Endothelial cell of umbilical vein (primary cell): ENCODE measurements at regions not wholly inside any gene's neighbourhood (a gene's known extent, or its start where the extent isn't known, plus 50 kb on each side); places are given as distances from the start of the nearest gene placed in this dataset.
"Not testable (repeated sequence)": the region's sequence is repeated elsewhere in the genome, so short reads cannot be mapped to it uniquely, and the experiment has no call there.

ENCODE experiments used
- BruUV-seq: library from RNA; stranded (reverse); fragments of 400-500 nt; replicated peaks from 2 replicates; lab custom pipeline; 2021; lab: Mats Ljungman, UMichigan
- CTCF ChIA-PET: fragments of 300-600, 350-600 bp; sonication (Branson Sonifier 250); formaldehyde crosslinking; loops from one replicate; lab custom pipeline; 2021; ENCODE audit warnings: antibody characterized with exemption, inconsistent platforms; lab: Charles Lee
- POLR2A ChIA-PET: fragments of 300-600, 350-600 bp; sonication (Branson Sonifier 250); formaldehyde crosslinking; loops from one replicate; lab custom pipeline; 2021; ENCODE audit warnings: antibody characterized with exemption, inconsistent platforms; lab: Charles Lee
- DNase-seq: peaks from one replicate; pipeline ENCODE4 v3.0.0-alpha.2; 2011; ENCODE audit warnings: low read depth, low spot score
- FAIRE-seq: peaks from 2 replicates; lab custom pipeline; 2011; peaks lifted over from hg19 to GRCh38; lab: Jason Lieb, UNC
- H2AFZ ChIP-seq: 2 replicates; pipeline ENCODE4 v1.6.0; 2012; ENCODE audit warnings: low read depth, low read length, control low read depth, inconsistent platforms
- H3K27ac ChIP-seq: 2 replicates; pipeline ENCODE4 v1.5.1; 2011; ENCODE audit warnings: low read depth, mild to moderate bottlenecking, control low read depth, low read length, moderate library complexity; ENCODE audit not compliant: insufficient read depth
- H3K27me3 ChIP-seq, 2 experiments: 2 replicates each; pipeline versions ENCODE4 v1.6.0 to v1.6.1; 2011; ENCODE audit warnings: low read length in 2 of 2, mixed read lengths in 1 of 2; ENCODE audit not compliant: control insufficient read depth in 2 of 2, insufficient read depth in 2 of 2
- H3K36me3 ChIP-seq, 2 experiments: 2 replicates in 1 of 2; 3 replicates in 1 of 2; pipeline ENCODE4 v1.5.1; 2011; ENCODE audit warnings: low read length in 2 of 2, mild to moderate bottlenecking in 1 of 2, moderate library complexity in 1 of 2; ENCODE audit not compliant: control insufficient read depth in 2 of 2, insufficient read depth in 2 of 2; ENCODE audit errors: extremely low read depth in 1 of 2
- H3K4me1 ChIP-seq: 3 replicates; pipeline ENCODE4 v1.5.1; 2011; ENCODE audit warnings: mild to moderate bottlenecking, low read length; ENCODE audit not compliant: control insufficient read depth, insufficient read depth; ENCODE audit errors: extremely low read depth
- H3K4me2 ChIP-seq: 2 replicates; pipeline ENCODE4 v1.6.1; 2011; ENCODE audit warnings: low read length, control low read depth, mixed read lengths; ENCODE audit not compliant: insufficient read depth
- H3K4me3 ChIP-seq, 3 experiments: fragments of 200-600 bp in 1 of 3; sonication (generic), shearing (Covaris generic) in 1 of 3; replicated peaks in 1 of 3; 2 replicates each; pipeline ENCODE4 v1.5.1; 2011 to 2016; ENCODE audit warnings: control low read depth in 3 of 3, low read length in 3 of 3, mild to moderate bottlenecking in 2 of 3, inconsistent platforms in 1 of 3, low read depth in 1 of 3, moderate library complexity in 1 of 3; ENCODE audit not compliant: insufficient read depth in 1 of 3
- H3K79me2 ChIP-seq: 2 replicates; pipeline ENCODE4 v1.6.0; 2012; ENCODE audit warnings: low read length, inconsistent platforms; ENCODE audit not compliant: control insufficient read depth, insufficient read depth
- H3K9ac ChIP-seq: replicated peaks from 2 replicates; pipeline ENCODE3; 2011; ENCODE audit warnings: low read length, control low read depth; ENCODE audit not compliant: insufficient read depth; ENCODE audit errors: extremely low read depth
- H3K9me1 ChIP-seq: replicated peaks from 3 replicates; pipeline ENCODE4 v1.6.0; 2011; ENCODE audit warnings: mild to moderate bottlenecking, low read length; ENCODE audit not compliant: control insufficient read depth, insufficient read depth; ENCODE audit errors: extremely low read depth
- H3K9me3 ChIP-seq: replicated peaks from 2 replicates; pipeline ENCODE4 v1.5.1; 2012; ENCODE audit warnings: low read length, inconsistent platforms; ENCODE audit not compliant: control insufficient read depth, insufficient read depth
- H4K20me1 ChIP-seq: replicated peaks from 2 replicates; pipeline ENCODE3; 2011; ENCODE audit warnings: mild to moderate bottlenecking, low read length; ENCODE audit not compliant: control insufficient read depth, insufficient read depth; ENCODE audit errors: extremely low read depth
- GATA2 ChIP-seq: IDR thresholded peaks from 2 replicates; pipeline ENCODE4 v1.7.0; 2011; ENCODE audit warnings: low read depth, mild to moderate bottlenecking, moderate library complexity, mixed read lengths, low read length; ENCODE audit not compliant: insufficient read length, insufficient read depth
- POLR2AphosphoS5 ChIP-seq: IDR thresholded peaks from 2 replicates; pipeline ENCODE4 v1.6.1; 2012; ENCODE audit warnings: low read depth, mild to moderate bottlenecking, control low read depth, low read length, moderate library complexity; ENCODE audit not compliant: insufficient read depth
- dilution Hi-C: fragments of 300-500 bp; cut with MboI; formaldehyde crosslinking; loops from one replicate; pipeline ENCODE4 v1.15.0; 2019; ENCODE audit warnings: low sequenced_read_pairs; ENCODE audit not compliant: extremely low pct_ligation_motif_present
- intact Hi-C: fragments of 100-400 bp; cut with micrococcal nuclease; formaldehyde crosslinking; loops from one replicate; pipeline ENCODE4 v1.10.0; 2022
- TF ChIP-seq, protein P1 (sequence below): IDR thresholded peaks from 2 replicates; pipeline ENCODE4 v1.6.1; 2011; ENCODE audit not compliant: insufficient read depth, insufficient read length

DNA sequence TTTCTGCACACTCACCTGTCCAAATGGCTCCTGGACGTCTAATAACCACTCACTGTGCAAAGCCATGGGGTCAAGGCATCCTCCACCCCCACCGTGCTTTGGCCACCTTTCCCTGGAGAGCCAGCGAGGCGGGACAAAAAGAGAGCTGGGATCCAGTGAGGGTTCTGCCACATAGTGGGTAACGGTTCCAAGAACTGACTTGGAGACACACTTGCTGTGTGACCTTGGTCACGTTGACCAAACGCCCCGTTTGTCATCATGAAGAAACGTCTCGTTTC lies 287.2 kb downstream of the TFAP2C start:
- Histone ChIP-seq H4K20me1 (no peaks in the 10 kb centered on the region), H3K9ac (no peak overlapping the region), H3K4me3 (no peak overlapping the region), H3K27me3 (no peaks in the 10 kb centered on the region), H3K9me3 (peaks cover 4% of the 10 kb centered on the region), H3K4me1 (no peaks in the 10 kb centered on the region), H2AFZ (no peak overlapping the region), H3K36me3 (no peaks in the 10 kb centered on the region), H3K4me2 (no peak overlapping the region), H3K27ac (no peak overlapping the region), H3K9me1 (no peaks in the 10 kb centered on the region), H3K79me2 (no peaks in the 10 kb centered on the region)
- TF ChIP-seq POLR2AphosphoS5: no peak
- TF ChIP-seq, protein P1, sequence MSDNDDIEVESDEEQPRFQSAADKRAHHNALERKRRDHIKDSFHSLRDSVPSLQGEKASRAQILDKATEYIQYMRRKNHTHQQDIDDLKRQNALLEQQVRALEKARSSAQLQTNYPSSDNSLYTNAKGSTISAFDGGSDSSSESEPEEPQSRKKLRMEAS: no peak
- TF ChIP-seq GATA2: no peak
- BruUV-seq: no TSS peak
- CTCF ChIA-PET: no interaction called here
- FAIRE-seq: no peak
- dilution Hi-C loops (no loop called here), intact Hi-C loops (no loop called here)
- DNase-seq: no peak
- POLR2A ChIA-PET: no interaction called here

DNA sequence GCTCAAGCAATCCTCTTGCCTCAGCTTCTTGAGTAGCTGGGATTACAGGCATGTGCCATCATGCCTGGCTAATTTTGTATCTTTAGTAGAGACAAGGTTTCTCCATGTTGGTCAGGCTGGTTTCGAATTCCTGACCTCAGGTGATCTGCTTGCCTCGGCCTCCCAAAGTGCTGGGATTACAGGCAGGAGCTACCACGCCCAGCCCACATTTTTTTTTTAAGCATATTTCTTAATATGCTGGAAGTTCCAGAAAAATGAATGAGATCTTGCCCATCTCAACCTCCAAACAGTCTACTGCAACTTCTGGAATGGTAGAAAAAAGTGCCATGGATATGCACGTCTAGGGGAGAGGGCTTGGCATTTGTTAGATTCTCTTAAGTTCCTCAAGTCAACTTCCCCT lies 290.9 kb downstream of the TFAP2C start:
- intact Hi-C loops, H3K4me2 ChIP-seq, H3K4me1 ChIP-seq, H3K27ac ChIP-seq, H2AFZ ChIP-seq, CTCF ChIA-PET, H3K9ac ChIP-seq, BruUV-seq, dilution Hi-C loops, H3K9me3 ChIP-seq, DNase-seq, POLR2A ChIA-PET, H3K4me3 ChIP-seq, H3K79me2 ChIP-seq, FAIRE-seq, H4K20me1 ChIP-seq, H3K36me3 ChIP-seq, H3K9me1 ChIP-seq: not testable (repeated sequence)
- H3K27me3 ChIP-seq: peaks cover 1 to 11% of the 10 kb centered on the region in 2 experiments
